ENCODE measurements at regions not wholly inside any gene's neighbourhood (a gene's known extent, or its start where the extent isn't known, plus 50 kb on each side); places are given as distances from the start of the nearest gene placed in this dataset.
"Not testable (repeated sequence)": the region's sequence is repeated elsewhere in the genome, so short reads cannot be mapped to it uniquely, and the experiment has no call there.

- peak; percentile 86 for DNase-seq
- no peaks in the 10 kb centered on the region for H3K36me3 ChIP-seq (ENCODE audit: control insufficient read depth, insufficient read depth, low read length)
- Mint-ChIP-seq H3K27me3 (ENCODE audit: insufficient read depth) (no peaks in the 10 kb centered on the region), H3K4me1 (no peaks in the 10 kb centered on the region), H3K27ac (no peak overlapping the region), H3K4me3 (no peak overlapping the region), H3K36me3 (ENCODE audit: low read depth) (no peaks in the 10 kb centered on the region), H3K9me3 (no peaks in the 10 kb centered on the region)
- TF ChIP-seq CTCF (conservative IDR thresholded peaks at IDR 0.05): no peak
- H3K9me3 ChIP-seq (ENCODE audit: control insufficient read depth, low read length): no peaks in the 10 kb centered on the region
- 78 to 92% methylated on average over 3 to 6 of the region's 6 CpGs for WGBS, 2 experiments (ENCODE audit: insufficient coverage in 1 of 2, insufficient read length in 1 of 2)
- H3K27me3 ChIP-seq (ENCODE audit: control insufficient read depth, insufficient read depth, low read length, poor library complexity, severe bottlenecking): no peaks in the 10 kb centered on the region
- H3K4me3 ChIP-seq (ENCODE audit: low read length): no peak overlapping the region
- H3K27ac ChIP-seq (ENCODE audit: low read depth, low read length): no peak overlapping the region
- H3K9ac ChIP-seq (ENCODE audit: extremely low read depth, low read length, poor library complexity, severe bottlenecking): no peak overlapping the region
- H3K4me1 ChIP-seq (ENCODE audit: control insufficient read depth, insufficient read depth, low read length): no peaks in the 10 kb centered on the region
Observed at GRCh38 chr20:48523191-48523995, 304.4 kb downstream of the PREX1 start.

- no peaks in the 10 kb centered on the region for H3K9me3 ChIP-seq (ENCODE audit: control insufficient read depth, low read length)
- no peak for DNase-seq
- H3K4me1 ChIP-seq (ENCODE audit: control insufficient read depth, insufficient read depth, low read length): no peaks in the 10 kb centered on the region
- no peak overlapping the region for H3K9ac ChIP-seq (ENCODE audit: extremely low read depth, low read length, poor library complexity, severe bottlenecking)
- peaks cover 2% of the 10 kb centered on the region for H3K9me3 Mint-ChIP-seq
- H3K27ac ChIP-seq (ENCODE audit: low read depth, low read length): no peak overlapping the region
- H3K36me3 Mint-ChIP-seq (ENCODE audit: low read depth): no peaks in the 10 kb centered on the region
- H3K27me3 Mint-ChIP-seq (ENCODE audit: insufficient read depth): peaks cover 3% of the 10 kb centered on the region
- no peak overlapping the region for H3K4me3 Mint-ChIP-seq
- TF ChIP-seq CTCF (conservative IDR thresholded peaks at IDR 0.05): no peak
- H3K27me3 ChIP-seq (ENCODE audit: control insufficient read depth, insufficient read depth, low read length, poor library complexity, severe bottlenecking): no peaks in the 10 kb centered on the region
- H3K27ac Mint-ChIP-seq: no peak overlapping the region
- H3K4me3 ChIP-seq (ENCODE audit: low read length): no peak overlapping the region
- no peaks in the 10 kb centered on the region for H3K4me1 Mint-ChIP-seq
- 88 to 91% methylated on average over 5 of the region's 5 CpGs for WGBS, 2 experiments (ENCODE audit: insufficient coverage in 1 of 2, insufficient read length in 1 of 2)
- no peaks in the 10 kb centered on the region for H3K36me3 ChIP-seq (ENCODE audit: control insufficient read depth, insufficient read depth, low read length)
Observed at GRCh38 chr20:48521121-48521520, 306.7 kb downstream of the PREX1 start.

GRCh38 chr20:48516196-48516595 lies 311.6 kb downstream of the PREX1 start:
- H3K4me3 ChIP-seq (ENCODE audit: low read length); H3K9me3 ChIP-seq (ENCODE audit: control insufficient read depth, low read length); H3K36me3 Mint-ChIP-seq (ENCODE audit: low read depth); H3K4me1 Mint-ChIP-seq; H3K36me3 ChIP-seq (ENCODE audit: control insufficient read depth, insufficient read depth, low read length); H3K27ac Mint-ChIP-seq; H3K27me3 ChIP-seq (ENCODE audit: control insufficient read depth, insufficient read depth, low read length, poor library complexity, severe bottlenecking); H3K4me1 ChIP-seq (ENCODE audit: control insufficient read depth, insufficient read depth, low read length); H3K9ac ChIP-seq (ENCODE audit: extremely low read depth, low read length, poor library complexity, severe bottlenecking); H3K27ac ChIP-seq (ENCODE audit: low read depth, low read length); H3K4me3 Mint-ChIP-seq: not testable (repeated sequence)
- peak; percentile 48 for DNase-seq
- peaks cover 22% of the 10 kb centered on the region for H3K27me3 Mint-ChIP-seq (ENCODE audit: insufficient read depth)
- WGBS, 2 experiments (ENCODE audit: insufficient coverage in 1 of 2, insufficient read length in 1 of 2): 87 to 94% methylated on average over 9 of the region's 11 CpGs
- peaks cover 11% of the 10 kb centered on the region for H3K9me3 Mint-ChIP-seq

- H3K9ac ChIP-seq (ENCODE audit: extremely low read depth, low read length, poor library complexity, severe bottlenecking); H3K36me3 Mint-ChIP-seq (ENCODE audit: low read depth); H3K27ac ChIP-seq (ENCODE audit: low read depth, low read length); H3K4me3 Mint-ChIP-seq; H3K4me1 Mint-ChIP-seq; H3K27ac Mint-ChIP-seq; H3K9me3 ChIP-seq (ENCODE audit: control insufficient read depth, low read length); DNase-seq; H3K4me3 ChIP-seq (ENCODE audit: low read length); H3K36me3 ChIP-seq (ENCODE audit: control insufficient read depth, insufficient read depth, low read length); H3K4me1 ChIP-seq (ENCODE audit: control insufficient read depth, insufficient read depth, low read length); H3K27me3 ChIP-seq (ENCODE audit: control insufficient read depth, insufficient read depth, low read length, poor library complexity, severe bottlenecking): not testable (repeated sequence)
- 97% methylated on average over 3 of the region's 12 CpGs; no CpG with 5 or more reads in 1 of the 2 experiments for WGBS, 2 experiments (ENCODE audit: insufficient coverage in 1 of 2, insufficient read length in 1 of 2)
- H3K9me3 Mint-ChIP-seq: peaks cover 16% of the 10 kb centered on the region
- H3K27me3 Mint-ChIP-seq (ENCODE audit: insufficient read depth): peaks cover 28% of the 10 kb centered on the region
Observed at GRCh38 chr20:48514577-48514976, 313.2 kb downstream of the PREX1 start.

- H3K27ac Mint-ChIP-seq; H3K9me3 ChIP-seq (ENCODE audit: control insufficient read depth, low read length); H3K4me3 Mint-ChIP-seq; H3K36me3 Mint-ChIP-seq (ENCODE audit: low read depth); H3K4me3 ChIP-seq (ENCODE audit: low read length); H3K36me3 ChIP-seq (ENCODE audit: control insufficient read depth, insufficient read depth, low read length); H3K27ac ChIP-seq (ENCODE audit: low read depth, low read length); H3K9ac ChIP-seq (ENCODE audit: extremely low read depth, low read length, poor library complexity, severe bottlenecking); H3K4me1 Mint-ChIP-seq; H3K4me1 ChIP-seq (ENCODE audit: control insufficient read depth, insufficient read depth, low read length); H3K27me3 ChIP-seq (ENCODE audit: control insufficient read depth, insufficient read depth, low read length, poor library complexity, severe bottlenecking); DNase-seq: not testable (repeated sequence)
- Mint-ChIP-seq H3K27me3 (ENCODE audit: insufficient read depth) (peaks cover 36% of the 10 kb centered on the region), H3K9me3 (peaks cover 22% of the 10 kb centered on the region)
- WGBS, 2 experiments (ENCODE audit: insufficient coverage in 1 of 2, insufficient read length in 1 of 2): 79 to 83% methylated on average over 4 of the region's 16 CpGs
Observed at GRCh38 chr20:48512539-48512938, 315.3 kb downstream of the PREX1 start.

GRCh38 chr20:48505066-48505465 lies 322.7 kb downstream of the PREX1 start:
- H3K9me3 ChIP-seq (ENCODE audit: control insufficient read depth, low read length); H3K9ac ChIP-seq (ENCODE audit: extremely low read depth, low read length, poor library complexity, severe bottlenecking); H3K27ac Mint-ChIP-seq; H3K36me3 Mint-ChIP-seq (ENCODE audit: low read depth); H3K4me1 Mint-ChIP-seq; H3K27ac ChIP-seq (ENCODE audit: low read depth, low read length); H3K4me3 Mint-ChIP-seq; DNase-seq; H3K36me3 ChIP-seq (ENCODE audit: control insufficient read depth, insufficient read depth, low read length); H3K27me3 ChIP-seq (ENCODE audit: control insufficient read depth, insufficient read depth, low read length, poor library complexity, severe bottlenecking); H3K4me1 ChIP-seq (ENCODE audit: control insufficient read depth, insufficient read depth, low read length); H3K4me3 ChIP-seq (ENCODE audit: low read length): not testable (repeated sequence)
- Mint-ChIP-seq H3K27me3 (ENCODE audit: insufficient read depth) (peaks cover 28% of the 10 kb centered on the region), H3K9me3 (peaks cover 24% of the 10 kb centered on the region)
- 87% methylated on average over 6 of the region's 12 CpGs; no CpG with 5 or more reads in 1 of the 2 experiments for WGBS, 2 experiments (ENCODE audit: insufficient coverage in 1 of 2, insufficient read length in 1 of 2)
